Keratinocyte (primary cell): ENCODE measurements at regions not wholly inside any gene's neighbourhood (a gene's known extent, or its start where the extent isn't known, plus 50 kb on each side); places are given as distances from the start of the nearest gene placed in this dataset.
A peak's percentile ranks its signal among the peaks of the same experiment; 100 is the strongest.

Experiments used
- DNase-seq: peaks from one replicate; pipeline ENCODE4 v3.0.0-alpha.2; 2011; ENCODE audit warnings: low read depth, missing footprints, low spot score
- FAIRE-seq: peaks from 2 replicates; lab custom pipeline; 2011; peaks lifted over from hg19 to GRCh38; lab: Jason Lieb, UNC
- H2AFZ ChIP-seq: 2 replicates; pipeline ENCODE4 v1.6.0; 2012; ENCODE audit warnings: low read length, control low read depth, inconsistent platforms; ENCODE audit not compliant: control insufficient read depth
- H3K27ac ChIP-seq: 2 replicates; pipeline ENCODE4 v1.5.1; 2011; ENCODE audit warnings: low read length; ENCODE audit not compliant: control insufficient read depth, insufficient read depth
- H3K27me3 ChIP-seq: 3 replicates; pipeline ENCODE4 v1.6.0; 2011; ENCODE audit warnings: low read length; ENCODE audit not compliant: control insufficient read depth, insufficient read depth; ENCODE audit errors: extremely low read depth
- H3K36me3 ChIP-seq, 2 experiments: 2 replicates in 1 of 2; 3 replicates in 1 of 2; pipeline ENCODE4 v1.5.1; 2011; ENCODE audit warnings: low read length in 2 of 2, mild to moderate bottlenecking in 1 of 2; ENCODE audit not compliant: control insufficient read depth in 2 of 2, insufficient read depth in 2 of 2; ENCODE audit errors: extremely low read depth in 1 of 2
- H3K4me1 ChIP-seq: 3 replicates; pipeline ENCODE4 v1.5.1; 2011; ENCODE audit warnings: low read length; ENCODE audit not compliant: control insufficient read depth, insufficient read depth; ENCODE audit errors: extremely low read depth
- H3K4me2 ChIP-seq: 3 replicates; pipeline ENCODE4 v1.6.0; 2011; ENCODE audit warnings: low read depth, low read length; ENCODE audit not compliant: control insufficient read depth, insufficient read depth; ENCODE audit errors: extremely low read depth
- H3K4me3 ChIP-seq, 3 experiments: fragments of 200-600 bp in 1 of 3; sonication (generic) in 1 of 3; 2 replicates in 2 of 3; 3 replicates in 1 of 3; pipeline ENCODE4 v1.5.1; 2011 to 2016; ENCODE audit warnings: low read length in 3 of 3, mild to moderate bottlenecking in 3 of 3, control low read depth in 2 of 3, inconsistent platforms in 1 of 3, low read depth in 1 of 3, mixed read lengths in 1 of 3, mixed run types in 1 of 3, moderate library complexity in 1 of 3; ENCODE audit not compliant: control insufficient read depth in 2 of 3, insufficient read depth in 2 of 3; ENCODE audit errors: extremely low read depth in 1 of 3
- H3K79me2 ChIP-seq: 2 replicates; pipeline ENCODE4 v1.6.0; 2012; ENCODE audit warnings: low read length; ENCODE audit not compliant: control insufficient read depth, insufficient read depth
- H3K9ac ChIP-seq: 3 replicates; pipeline ENCODE4 v1.6.0; 2011; ENCODE audit warnings: low read length; ENCODE audit not compliant: control insufficient read depth, insufficient read depth; ENCODE audit errors: extremely low read depth
- H3K9me1 ChIP-seq: 3 replicates; pipeline ENCODE4 v1.6.0; 2011; ENCODE audit warnings: low read length; ENCODE audit not compliant: control insufficient read depth, insufficient read depth; ENCODE audit errors: extremely low read depth
- H3K9me3 ChIP-seq: 2 replicates; pipeline ENCODE4 v1.5.1; 2012; ENCODE audit warnings: low read depth, low read length; ENCODE audit not compliant: control insufficient read depth
- H4K20me1 ChIP-seq: 3 replicates; pipeline ENCODE4 v1.6.0; 2011; ENCODE audit warnings: low read length; ENCODE audit not compliant: control insufficient read depth, insufficient read depth; ENCODE audit errors: extremely low read depth
- CTCF ChIP-seq, 3 experiments: IDR thresholded peaks in 1 of 3; conservative IDR thresholded peaks in 1 of 3; optimal IDR thresholded peaks in 1 of 3; 2 replicates in 2 of 3; 3 replicates in 1 of 3; pipeline versions ENCODE3 to v1.5.1; 2011; ENCODE audit warnings: low read length in 3 of 3, mild to moderate bottlenecking in 3 of 3, moderate library complexity in 2 of 3, control low read depth in 1 of 3, inconsistent platforms in 1 of 3; ENCODE audit not compliant: insufficient read depth in 2 of 3; ENCODE audit errors: extremely low read depth in 1 of 3
- EZH2 ChIP-seq: IDR thresholded peaks from one replicate; pipeline ENCODE4 v1.6.1; 2012; ENCODE audit warnings: inconsistent platforms, mild to moderate bottlenecking, low read length, moderate library complexity
- dilution Hi-C: fragments of 300-500 bp; cut with MboI; formaldehyde crosslinking; loops from one replicate; pipeline ENCODE4 v1.7.0; 2020; ENCODE audit warnings: low sequenced_read_pairs; ENCODE audit not compliant: extremely low pct_ligation_motif_present

GRCh38 chr10:78255214-78255613, 221.6 kb downstream of the RPS24 start:
- Histone ChIP-seq H3K27me3 (no peaks in the 10 kb centered on the region), H3K9ac (no peak overlapping the region), H3K4me1 (peaks cover 10% of the 10 kb centered on the region), H3K9me1 (no peaks in the 10 kb centered on the region), H4K20me1 (no peaks in the 10 kb centered on the region), H3K27ac (no peak overlapping the region), H3K79me2 (no peaks in the 10 kb centered on the region), H3K9me3 (no peaks in the 10 kb centered on the region), H3K4me2 (no peak overlapping the region), H2AFZ (no peak overlapping the region), H3K4me3 (no peak overlapping the region), H3K36me3 (no peaks in the 10 kb centered on the region)
- TF ChIP-seq CTCF (optimal IDR thresholded peaks at IDR 0.05 in 1 of 3, IDR thresholded peaks at IDR 0.05 in 1 of 3, conservative IDR thresholded peaks at IDR 0.05 in 1 of 3; ENCODE audit: extremely low read depth in 1 of 3, insufficient read depth in 2 of 3, low read length in 3 of 3) (no peak), EZH2 (no peak)
- dilution Hi-C loops = no loop called here
- no peak for FAIRE-seq
- no peak for DNase-seq

GRCh38 chr10:78255796-78256638, 222.4 kb downstream of the RPS24 start:
- H3K4me2 ChIP-seq = no peak overlapping the region
- no peaks in the 10 kb centered on the region for H3K27me3 ChIP-seq
- H3K79me2 ChIP-seq = no peaks in the 10 kb centered on the region
- no peaks in the 10 kb centered on the region for H4K20me1 ChIP-seq
- no peak overlapping the region for H3K9ac ChIP-seq
- FAIRE-seq (peak; percentile 71), DNase-seq (peak; percentile 49)
- H2AFZ ChIP-seq = no peak overlapping the region
- peaks cover 10% of the 10 kb centered on the region for H3K4me1 ChIP-seq
- no peaks in the 10 kb centered on the region for H3K36me3 ChIP-seq
- no peak overlapping the region for H3K27ac ChIP-seq
- no peaks in the 10 kb centered on the region for H3K9me1 ChIP-seq
- no peak overlapping the region for H3K4me3 ChIP-seq
- dilution Hi-C loops = no loop called here
- TF ChIP-seq CTCF (optimal IDR thresholded peaks at IDR 0.05 in 1 of 3, IDR thresholded peaks at IDR 0.05 in 1 of 3, conservative IDR thresholded peaks at IDR 0.05 in 1 of 3; ENCODE audit: extremely low read depth in 1 of 3, insufficient read depth in 2 of 3, low read length in 3 of 3) (no peak), EZH2 (no peak)
- no peaks in the 10 kb centered on the region for H3K9me3 ChIP-seq
